ENCODE measurements at regions not wholly inside any gene's neighbourhood (a gene's known extent, or its start where the extent isn't known, plus 50 kb on each side); places are given as distances from the start of the nearest gene placed in this dataset.

GRCh38 chr13:63291701-63292100 is 1876.1 kb upstream of the PCDH20 start:
- no peak overlapping the region for H3K4me3 ChIP-seq (replicated peaks in 1 of 3; ENCODE audit: insufficient read depth in 1 of 3, low read depth in 2 of 3, low read length in 3 of 3)
- FAIRE-seq (no peak), ATAC-seq (no peak), DNase-seq (ENCODE audit: low spot score) (no peak)
- intact Hi-C loops (cut with micrococcal nuclease; ENCODE audit: unreplicated experiment) (no loop called here), in situ Hi-C loops (cut with HindIII; ENCODE audit: extremely low pct_ligation_motif_present, low pct_unique_long_range_greater_than_20kb) (no loop called here)
- no peak overlapping the region for H3K9ac ChIP-seq (ENCODE audit: insufficient read depth, low read depth, low read length)
- H3K4me1 ChIP-seq (ENCODE audit: insufficient read depth, low read length): no peaks in the 10 kb centered on the region
- no peak overlapping the region for H2AFZ ChIP-seq (ENCODE audit: low read length)
- TF ChIP-seq RORA (CRISPR knock-in tag; IDR thresholded peaks at IDR 0.05) (no peak), NRL (CRISPR knock-in tag; IDR thresholded peaks at IDR 0.05; ENCODE audit: borderline replicate concordance) (no peak), ZNF749 (CRISPR knock-in tag; IDR thresholded peaks at IDR 0.05; ENCODE audit: borderline replicate concordance) (no peak), ZNF354B (CRISPR knock-in tag; IDR thresholded peaks at IDR 0.05) (no peak), ZFP37 (CRISPR knock-in tag; IDR thresholded peaks at IDR 0.05; ENCODE audit: borderline replicate concordance) (no peak), MYNN (CRISPR knock-in tag; IDR thresholded peaks at IDR 0.05; ENCODE audit: low read depth) (no peak), FOXO1 (CRISPR knock-in tag; IDR thresholded peaks at IDR 0.05) (no peak)
- no peaks in the 10 kb centered on the region for H4K20me1 ChIP-seq (ENCODE audit: insufficient read depth, low read length)
- no TSS peak for BruUV-seq (replicated peaks)
- ChIA-PET POLR2A (no interaction called here), CTCF (ENCODE audit: low intra/inter-chr PET ratio, low total read pairs) (no interaction called here)
- no peak overlapping the region for H3K27ac ChIP-seq (ENCODE audit: extremely low read length, insufficient read depth, low read length)
- no peaks in the 10 kb centered on the region for H3K36me3 ChIP-seq (replicated peaks in 1 of 2; ENCODE audit: control insufficient read depth in 1 of 2, insufficient read depth in 2 of 2, low read length in 2 of 2)
- H3K9me3 ChIP-seq (ENCODE audit: low read length): no peaks in the 10 kb centered on the region
- WGBS (ENCODE audit: low lambda C conversion rate): 10% methylated on average over 5 of the region's 5 CpGs
- no peaks in the 10 kb centered on the region for H3K79me2 ChIP-seq (ENCODE audit: insufficient read depth, low read length)
- H3K4me2 ChIP-seq (ENCODE audit: low read depth, low read length): no peak overlapping the region
- H3K27me3 ChIP-seq (ENCODE audit: control insufficient read depth in 1 of 2, insufficient read depth in 2 of 2, low read length in 2 of 2): no peaks in the 10 kb centered on the region

- H3K4me3 ChIP-seq (replicated peaks in 1 of 3; ENCODE audit: insufficient read depth in 1 of 3, low read depth in 2 of 3, low read length in 3 of 3): no peak overlapping the region
- ChIA-PET CTCF (ENCODE audit: low intra/inter-chr PET ratio, low total read pairs) (no interaction called here), POLR2A (no interaction called here)
- H3K36me3 ChIP-seq (replicated peaks in 1 of 2; ENCODE audit: control insufficient read depth in 1 of 2, insufficient read depth in 2 of 2, low read length in 2 of 2): no peaks in the 10 kb centered on the region
- H3K9me3 ChIP-seq (ENCODE audit: low read length): no peaks in the 10 kb centered on the region
- BruUV-seq (replicated peaks): no TSS peak
- H3K4me1 ChIP-seq (ENCODE audit: insufficient read depth, low read length): no peaks in the 10 kb centered on the region
- no peak overlapping the region for H3K27ac ChIP-seq (ENCODE audit: extremely low read length, insufficient read depth, low read length)
- 3% methylated on average over 2 of the region's 2 CpGs for WGBS (ENCODE audit: low lambda C conversion rate)
- no peaks in the 10 kb centered on the region for H3K27me3 ChIP-seq (ENCODE audit: control insufficient read depth in 1 of 2, insufficient read depth in 2 of 2, low read length in 2 of 2)
- TF ChIP-seq JUN (CRISPR knock-in tag; IDR thresholded peaks at IDR 0.05) (no peak), ZNF234 (CRISPR knock-in tag; conservative IDR thresholded peaks at IDR 0.05) (no peak)
- no peaks in the 10 kb centered on the region for H4K20me1 ChIP-seq (ENCODE audit: insufficient read depth, low read length)
- no peaks in the 10 kb centered on the region for H3K79me2 ChIP-seq (ENCODE audit: insufficient read depth, low read length)
- intact Hi-C loops (cut with micrococcal nuclease; ENCODE audit: unreplicated experiment): no loop called here
- no peak overlapping the region for H2AFZ ChIP-seq (ENCODE audit: low read length)
- in situ Hi-C loops (cut with HindIII; ENCODE audit: extremely low pct_ligation_motif_present, low pct_unique_long_range_greater_than_20kb): no loop called here
- H3K9ac ChIP-seq (ENCODE audit: insufficient read depth, low read depth, low read length): no peak overlapping the region
- no peak for ATAC-seq
- FAIRE-seq: no peak
- DNase-seq (ENCODE audit: low spot score): no peak
- H3K4me2 ChIP-seq (ENCODE audit: low read depth, low read length): no peak overlapping the region
Observed at GRCh38 chr13:63288576-63288975, 1872.9 kb upstream of the PCDH20 start.
